Ovary (tissue), 3 donors: ENCODE measurements at regions not wholly inside any gene's neighbourhood (a gene's known extent, or its start where the extent isn't known, plus 50 kb on each side); places are given as distances from the start of the nearest gene placed in this dataset.

Experiments
- EP300 ChIP-seq: sonication (generic); formaldehyde crosslinking; IDR thresholded peaks from one replicate; pipeline ENCODE4 v1.6.1; 2017; ENCODE audit warnings: antibody characterized with exemption
- POLR2A ChIP-seq: fragments of 450-650 bp; IDR thresholded peaks from one replicate; pipeline ENCODE4 v1.6.1; 2017; ENCODE audit warnings: antibody characterized with exemption, mild to moderate bottlenecking, moderate library complexity
- TF ChIP-seq, protein P1 (sequence below), 3 donors: fragments of 450-650 bp in 2 of 3; fragments of 200-600 bp in 1 of 3; IDR thresholded peaks; one replicate each; pipeline versions ENCODE4 v1.5.1 to v1.8.0; 2016 to 2022; ENCODE audit warnings: antibody characterized with exemption in 3 of 3, mild to moderate bottlenecking in 1 of 3
- donor health status: DM: no; HTN: no; CAD: no.

DNA sequence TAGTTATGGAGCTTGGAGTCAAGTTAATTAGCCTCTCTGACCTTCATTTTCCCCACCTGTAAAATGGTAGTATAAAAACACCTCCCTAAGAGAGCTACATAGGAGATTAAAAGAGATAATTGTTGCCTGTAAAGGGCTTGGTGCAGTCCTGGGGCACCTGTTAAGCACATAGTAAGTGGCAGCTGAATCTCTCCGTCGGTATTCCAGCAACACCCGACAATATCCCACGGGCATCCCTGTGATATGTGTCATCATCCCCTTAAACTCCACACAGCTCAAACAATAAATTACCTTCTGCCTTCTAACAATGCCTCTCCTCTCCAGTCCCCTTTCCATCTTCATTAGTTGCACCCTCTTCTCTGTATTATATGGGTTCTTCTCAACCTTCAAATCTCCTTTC, 121.5 kb downstream of the C11orf91 start:
- TF ChIP-seq POLR2A (no peak), EP300 (no peak)
- TF ChIP-seq, protein P1, sequence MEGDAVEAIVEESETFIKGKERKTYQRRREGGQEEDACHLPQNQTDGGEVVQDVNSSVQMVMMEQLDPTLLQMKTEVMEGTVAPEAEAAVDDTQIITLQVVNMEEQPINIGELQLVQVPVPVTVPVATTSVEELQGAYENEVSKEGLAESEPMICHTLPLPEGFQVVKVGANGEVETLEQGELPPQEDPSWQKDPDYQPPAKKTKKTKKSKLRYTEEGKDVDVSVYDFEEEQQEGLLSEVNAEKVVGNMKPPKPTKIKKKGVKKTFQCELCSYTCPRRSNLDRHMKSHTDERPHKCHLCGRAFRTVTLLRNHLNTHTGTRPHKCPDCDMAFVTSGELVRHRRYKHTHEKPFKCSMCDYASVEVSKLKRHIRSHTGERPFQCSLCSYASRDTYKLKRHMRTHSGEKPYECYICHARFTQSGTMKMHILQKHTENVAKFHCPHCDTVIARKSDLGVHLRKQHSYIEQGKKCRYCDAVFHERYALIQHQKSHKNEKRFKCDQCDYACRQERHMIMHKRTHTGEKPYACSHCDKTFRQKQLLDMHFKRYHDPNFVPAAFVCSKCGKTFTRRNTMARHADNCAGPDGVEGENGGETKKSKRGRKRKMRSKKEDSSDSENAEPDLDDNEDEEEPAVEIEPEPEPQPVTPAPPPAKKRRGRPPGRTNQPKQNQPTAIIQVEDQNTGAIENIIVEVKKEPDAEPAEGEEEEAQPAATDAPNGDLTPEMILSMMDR (IDR thresholded peaks at IDR 0.05): no peak
